T47D (cell line): ENCODE measurements at regions not wholly inside any gene's neighbourhood (a gene's known extent, or its start where the extent isn't known, plus 50 kb on each side); places are given as distances from the start of the nearest gene placed in this dataset.
A peak's percentile ranks its signal among the peaks of the same experiment; 100 is the strongest.
"Not testable (repeated sequence)": the region's sequence is repeated elsewhere in the genome, so short reads cannot be mapped to it uniquely, and the experiment has no call there.

Experiments
- DNase-seq, 2 experiments: peaks; one replicate each; pipeline versions ENCODE4 v3.0.0 to v3.0.0-alpha.2; 2011 to 2012; ENCODE audit warnings: low read depth in 1 of 2, low spot score in 1 of 2
- JUND ChIP-seq: IDR thresholded peaks from 2 replicates; pipeline ENCODE4 v1.6.1; 2012; ENCODE audit warnings: low read depth
- in situ Hi-C: cut with HindIII; loops from 2 replicates; pipeline ENCODE4 v1.10.0; 2016; ENCODE audit warnings: low sequenced_read_pairs, low pct_unique_long_range_greater_than_20kb

GRCh38 chr2:36197181-36197971 is 158.2 kb upstream of the CRIM1 start:
- in situ Hi-C loops: no loop called here
- no peak for DNase-seq
- no peak for TF ChIP-seq JUND

GRCh38 chr2:36193680-36194079 is 161.9 kb upstream of the CRIM1 start:
- no peak for DNase-seq
- in situ Hi-C loops: no loop called here
- TF ChIP-seq JUND: no peak

GRCh38 chr2:36192983-36193382 is 162.6 kb upstream of the CRIM1 start:
- DNase-seq: no peak
- no peak for TF ChIP-seq JUND
- in situ Hi-C loops: no loop called here

GRCh38 chr2:36190097-36190496 is 165.5 kb upstream of the CRIM1 start:
- in situ Hi-C loops: no loop called here
- DNase-seq: no peak
- TF ChIP-seq JUND: no peak

- no peak for TF ChIP-seq JUND
- in situ Hi-C loops: no loop called here
- DNase-seq: no peak
Measured at GRCh38 chr2:36185624-36186023, 170.0 kb upstream of the CRIM1 start.

- in situ Hi-C loops: no loop called here
- TF ChIP-seq JUND: no peak
- DNase-seq: no peak
Measured at GRCh38 chr2:36184848-36185247, 170.7 kb upstream of the CRIM1 start.

- DNase-seq, in situ Hi-C loops: not testable (repeated sequence)
Measured at GRCh38 chr2:36180789-36181482, 174.6 kb upstream of the CRIM1 start.

GRCh38 chr2:36180293-36180692 is 175.3 kb upstream of the CRIM1 start:
- in situ Hi-C loops: not testable (repeated sequence)

GRCh38 chr2:36179668-36180269 is 175.8 kb upstream of the CRIM1 start:
- in situ Hi-C loops, DNase-seq: not testable (repeated sequence)

More at GRCh38 chr2:36180293-36180692, 175.3 kb upstream of the CRIM1 start:
- not testable (repeated sequence) for DNase-seq

- no peak for TF ChIP-seq JUND
- in situ Hi-C loops: no loop called here
Measured at GRCh38 chr2:36178384-36178783, 177.2 kb upstream of the CRIM1 start.

GRCh38 chr2:36177282-36177681 is 178.3 kb upstream of the CRIM1 start:
- DNase-seq: no peak
- in situ Hi-C loops: no loop called here
- TF ChIP-seq JUND: no peak

More at GRCh38 chr2:36178384-36178783, 177.2 kb upstream of the CRIM1 start:
- DNase-seq: no peak

- in situ Hi-C loops: no loop called here
- DNase-seq: no peak
- TF ChIP-seq JUND: no peak
Measured at GRCh38 chr2:36174920-36175319, 180.7 kb upstream of the CRIM1 start.

- DNase-seq: peak in 1 of 2 experiments; percentile 24
- in situ Hi-C loops: no loop called here
Measured at GRCh38 chr2:36173760-36174404, 181.7 kb upstream of the CRIM1 start.

More at GRCh38 chr2:36173760-36174404, 181.7 kb upstream of the CRIM1 start:
- no peak for TF ChIP-seq JUND
